IMR-90 (cell line): ENCODE measurements at regions not wholly inside any gene's neighbourhood (a gene's known extent, or its start where the extent isn't known, plus 50 kb on each side); places are given as distances from the start of the nearest gene placed in this dataset.
A peak's percentile ranks its signal among the peaks of the same experiment; 100 is the strongest.

Source experiments
- ATAC-seq: fragments of 200-7000 bp; cut with Tn5 transposase; 2 replicates; pipeline ENCODE4 v1.9.1; 2020; ENCODE audit warnings: low read depth, mild to moderate bottlenecking, moderate library complexity
- BruUV-seq: library from RNA; stranded (reverse); fragments of 400-500 nt; replicated peaks from 2 replicates; lab custom pipeline; 2021; lab: Mats Ljungman, UMichigan
- CTCF ChIA-PET: fragments of 300-600 bp; formaldehyde crosslinking; extraction: SDS; loops from one replicate; lab custom pipeline; 2021; ENCODE audit warnings: antibody characterized with exemption; lab: Yijun Ruan, JAX
- POLR2A ChIA-PET: fragments of 300-600 bp; sonication (Branson Sonifier 250); formaldehyde crosslinking; loops from one replicate; lab custom pipeline; 2022; ENCODE audit warnings: antibody characterized with exemption; ENCODE audit not compliant: unreplicated experiment; lab: Charles Lee
- DNase-seq: peaks from one replicate; pipeline ENCODE4 v3.0.0; 2013
- H2AFZ ChIP-seq: replicated peaks from 2 replicates; pipeline ENCODE3; 2013; ENCODE audit warnings: low read length, mild to moderate bottlenecking; ENCODE audit not compliant: poor library complexity
- H2AK5ac ChIP-seq: 2 replicates; pipeline ENCODE4 v1.6.1; 2013; ENCODE audit warnings: low read depth, low read length, inconsistent platforms
- H2AK9ac ChIP-seq: replicated peaks from 2 replicates; pipeline ENCODE3; 2013; ENCODE audit warnings: mild to moderate bottlenecking, low read depth, low read length, moderate library complexity; ENCODE audit not compliant: poor library complexity
- H2BK120ac ChIP-seq: 2 replicates; pipeline ENCODE4 v1.6.1; 2013; ENCODE audit warnings: low read depth, low read length, inconsistent platforms
- H2BK15ac ChIP-seq: 3 replicates; pipeline ENCODE4 v1.6.1; 2013; ENCODE audit warnings: low read depth, low read length, inconsistent platforms
- H2BK20ac ChIP-seq: 2 replicates; pipeline ENCODE4 v1.6.1; 2013; ENCODE audit warnings: low read depth, mild to moderate bottlenecking, inconsistent platforms, low read length, moderate library complexity
- H2BK5ac ChIP-seq: 2 replicates; pipeline ENCODE4 v1.6.1; 2013; ENCODE audit warnings: mild to moderate bottlenecking, low read depth, low read length, inconsistent platforms; ENCODE audit not compliant: poor library complexity, severe bottlenecking
- H3K14ac ChIP-seq: replicated peaks from 2 replicates; pipeline ENCODE4 v1.6.1; 2013; ENCODE audit warnings: low read depth, low read length, inconsistent platforms
- H3K18ac ChIP-seq: 2 replicates; pipeline ENCODE4 v1.6.1; 2013; ENCODE audit warnings: low read depth, low read length, control low read depth
- H3K23ac ChIP-seq: 2 replicates; pipeline ENCODE4 v1.6.1; 2013; ENCODE audit warnings: low read depth, low read length, inconsistent platforms
- H3K27ac ChIP-seq: 2 replicates; pipeline ENCODE4 v1.5.1; 2013; ENCODE audit warnings: mild to moderate bottlenecking, control low read depth, low read length; ENCODE audit not compliant: insufficient read depth
- H3K27me3 ChIP-seq: 2 replicates; pipeline ENCODE4 v1.6.1; 2013; ENCODE audit warnings: low read length; ENCODE audit not compliant: control insufficient read depth, insufficient read depth
- H3K36me3 ChIP-seq: 2 replicates; pipeline ENCODE4 v1.6.1; 2013; ENCODE audit warnings: low read length, mixed read lengths; ENCODE audit not compliant: control insufficient read depth, insufficient read depth
- H3K4ac ChIP-seq: 2 replicates; pipeline ENCODE4 v1.6.1; 2013; ENCODE audit warnings: low read depth, low read length, inconsistent platforms
- H3K4me1 ChIP-seq: 2 replicates; pipeline ENCODE4 v1.6.1; 2013; ENCODE audit warnings: low read length, mixed read lengths; ENCODE audit not compliant: control insufficient read depth, insufficient read depth
- H3K4me2 ChIP-seq: 2 replicates; pipeline ENCODE4 v1.6.1; 2013; ENCODE audit warnings: low read depth, mild to moderate bottlenecking, control low read depth, low read length, moderate library complexity
- H3K4me3 ChIP-seq: 2 replicates; pipeline ENCODE4 v1.5.1; 2013; ENCODE audit warnings: low read depth, mild to moderate bottlenecking, control low read depth, low read length, moderate library complexity; ENCODE audit not compliant: insufficient read depth
- H3K56ac ChIP-seq: 2 replicates; pipeline ENCODE4 v1.6.1; 2013; ENCODE audit warnings: low read length, inconsistent platforms; ENCODE audit not compliant: insufficient read depth; ENCODE audit errors: extremely low read depth
- H3K79me1 ChIP-seq, 2 experiments: 2 replicates each; pipeline ENCODE4 v1.6.1; 2013; ENCODE audit warnings: low read length in 2 of 2, inconsistent platforms in 1 of 2, low read depth in 1 of 2
- H3K9ac ChIP-seq: 2 replicates; pipeline ENCODE4 v1.6.1; 2013; ENCODE audit warnings: low read depth, low read length, control low read depth
- H3K9me1 ChIP-seq: 2 replicates; pipeline ENCODE4 v1.6.1; 2013; ENCODE audit warnings: low read length, inconsistent platforms; ENCODE audit not compliant: insufficient read depth
- H3K9me3 ChIP-seq: 2 replicates; pipeline ENCODE4 v1.6.1; 2013; ENCODE audit warnings: low read length; ENCODE audit not compliant: control insufficient read depth, insufficient read depth
- H4K20me1 ChIP-seq: 2 replicates; pipeline ENCODE4 v1.6.1; 2013; ENCODE audit warnings: low read length, inconsistent platforms; ENCODE audit not compliant: insufficient read depth
- H4K5ac ChIP-seq: 2 replicates; pipeline ENCODE4 v1.6.1; 2013; ENCODE audit warnings: mild to moderate bottlenecking, low read depth, low read length, control low read depth
- H4K8ac ChIP-seq, 2 experiments: 2 replicates each; pipeline ENCODE4 v1.6.1; 2013; ENCODE audit warnings: low read depth in 2 of 2, low read length in 2 of 2, control low read depth in 1 of 2, inconsistent platforms in 1 of 2
- H4K91ac ChIP-seq: 2 replicates; pipeline ENCODE4 v1.6.1; 2013; ENCODE audit warnings: low read depth, low read length, inconsistent platforms; ENCODE audit not compliant: insufficient read depth
- BHLHE40 ChIP-seq: fragments of 150-350 bp; IDR thresholded peaks from 2 replicates; pipeline ENCODE4 v1.6.1; 2016; ENCODE audit warnings: mild to moderate bottlenecking, low read depth, low read length
- CEBPB ChIP-seq: IDR thresholded peaks from 2 replicates; pipeline ENCODE4 v1.6.1; 2012; ENCODE audit warnings: low read depth, low read length, improper control_type of control experiment
- CHD1 ChIP-seq: IDR thresholded peaks from 2 replicates; pipeline ENCODE4 v1.6.1; 2012; ENCODE audit warnings: low read depth, low read length, improper control_type of control experiment
- MAFK ChIP-seq: IDR thresholded peaks from 2 replicates; pipeline ENCODE4 v1.6.1; 2012; ENCODE audit warnings: low read depth, low read length, improper control_type of control experiment
- NFE2L2 ChIP-seq: fragments of 150-350 bp; IDR thresholded peaks from 2 replicates; pipeline ENCODE4 v1.6.1; 2016; ENCODE audit warnings: low read depth, mild to moderate bottlenecking, low read length
- RAD21 ChIP-seq: IDR thresholded peaks from 2 replicates; pipeline ENCODE4 v1.6.1; 2012; ENCODE audit warnings: low read length, improper control_type of control experiment
- SMC3 ChIP-seq: fragments of 150-350 bp; IDR thresholded peaks from 2 replicates; pipeline ENCODE4 v1.6.1; 2016; ENCODE audit warnings: low read depth, mild to moderate bottlenecking, antibody characterized with exemption, low read length, moderate library complexity
- WGBS, 2 experiments: methylation state at CpG; one replicate each; pipeline versions ENCODE4 v1.1.5 to v1.1.7; 2013; ENCODE audit warnings: missing lambda C conversion rate in 2 of 2; ENCODE audit not compliant: insufficient read length in 1 of 2; ENCODE audit errors: extremely low coverage in 2 of 2; 5-methylcytosine and 5-hydroxymethylcytosine counted together
- dilution Hi-C: fragments of 300-500 bp; cut with HindIII; formaldehyde crosslinking; loops from one replicate; pipeline ENCODE4 v1.14.3; 2018; ENCODE audit warnings: low sequenced_read_pairs; ENCODE audit not compliant: unreplicated experiment
- in situ Hi-C: fragments of 300-500 bp; cut with MboI; formaldehyde crosslinking; loops from 3 replicates; pipeline ENCODE4 v1.14.3; 2019; ENCODE audit warnings: low sequenced_read_pairs, inconsistent platforms, mixed read lengths
- intact Hi-C: fragments of 100-400 bp; cut with micrococcal nuclease; formaldehyde crosslinking; loops from 2 replicates; pipeline ENCODE4 v1.10.0; 2022
- TF ChIP-seq, protein P1 (sequence below): fragments of 150-350 bp; IDR thresholded peaks from 2 replicates; pipeline ENCODE4 v1.6.1; 2016; ENCODE audit warnings: low read depth, mild to moderate bottlenecking, low read length, moderate library complexity, borderline replicate concordance

DNA sequence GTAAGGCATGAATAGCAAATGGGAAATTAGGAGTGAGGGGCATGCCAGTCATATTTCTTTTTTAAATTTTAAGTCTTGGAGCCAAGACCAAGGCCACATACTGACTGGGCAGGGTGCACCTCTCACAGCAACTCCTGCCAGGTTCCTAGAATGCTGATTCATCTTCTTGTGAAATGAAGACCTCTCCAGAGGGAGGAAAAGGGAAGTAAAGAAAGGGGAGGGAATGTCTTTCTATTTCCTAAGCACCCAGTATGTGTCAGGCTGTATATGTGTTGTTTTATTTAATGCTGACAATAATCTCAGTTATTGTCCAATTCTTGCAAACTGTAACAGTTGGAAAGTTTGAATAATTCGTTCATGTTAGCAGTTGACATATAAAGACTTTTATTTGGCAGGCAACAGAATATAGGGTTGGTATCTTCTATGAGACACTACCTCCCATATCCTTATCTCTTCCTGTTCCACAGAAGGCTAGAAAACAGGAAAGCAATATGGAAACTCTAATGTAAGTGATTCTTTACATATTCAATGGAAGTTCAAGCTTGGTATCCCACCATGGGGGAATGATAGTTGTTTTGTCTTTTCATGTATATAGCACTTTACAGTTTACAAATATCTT lies 259.1 kb upstream of the USP24 start:
- no peak overlapping the region for H2AFZ ChIP-seq
- no peaks in the 10 kb centered on the region for H3K79me1 ChIP-seq
- H4K8ac ChIP-seq, result no peak overlapping the region
- no peak overlapping the region for H4K5ac ChIP-seq
- TF ChIP-seq RAD21 (no peak), MAFK (no peak), BHLHE40 (no peak), SMC3 (no peak), CEBPB (0 out of 2 replicates have a peak, but pooled peaks have one; percentile 21), CHD1 (no peak), NFE2L2 (peak; percentile 44; the same call in 1 of the 2 replicates)
- TF ChIP-seq, protein P1, sequence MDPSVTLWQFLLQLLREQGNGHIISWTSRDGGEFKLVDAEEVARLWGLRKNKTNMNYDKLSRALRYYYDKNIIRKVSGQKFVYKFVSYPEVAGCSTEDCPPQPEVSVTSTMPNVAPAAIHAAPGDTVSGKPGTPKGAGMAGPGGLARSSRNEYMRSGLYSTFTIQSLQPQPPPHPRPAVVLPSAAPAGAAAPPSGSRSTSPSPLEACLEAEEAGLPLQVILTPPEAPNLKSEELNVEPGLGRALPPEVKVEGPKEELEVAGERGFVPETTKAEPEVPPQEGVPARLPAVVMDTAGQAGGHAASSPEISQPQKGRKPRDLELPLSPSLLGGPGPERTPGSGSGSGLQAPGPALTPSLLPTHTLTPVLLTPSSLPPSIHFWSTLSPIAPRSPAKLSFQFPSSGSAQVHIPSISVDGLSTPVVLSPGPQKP, result no peak
- POLR2A ChIA-PET, result no interaction called here
- H3K4me1 ChIP-seq, result 0 out of 2 replicates have a peak, but pooled peaks cover 1% of the 10 kb centered on the region
- no peak overlapping the region for H3K4me3 ChIP-seq
- H2AK9ac ChIP-seq, result no peak overlapping the region
- H4K20me1 ChIP-seq, result no peaks in the 10 kb centered on the region
- no TSS peak for BruUV-seq
- ATAC-seq, result peak; percentile 49; the same call in 1 of the 2 replicates
- dilution Hi-C loops, result no loop called here
- CTCF ChIA-PET, result no interaction called here
- H2BK5ac ChIP-seq, result no peak overlapping the region
- no peak overlapping the region for H3K56ac ChIP-seq
- in situ Hi-C loops, result no loop called here
- H4K91ac ChIP-seq, result no peak overlapping the region
- H3K27ac ChIP-seq, result no peak overlapping the region
- H3K4me2 ChIP-seq, result no peak overlapping the region
- no CpG with 5 or more reads among the region's 1 CpG for WGBS, 2 experiments
- intact Hi-C loops, result no loop called here
- H3K4ac ChIP-seq, result no peak overlapping the region
- no peak overlapping the region for H3K14ac ChIP-seq
- no peak overlapping the region for H3K18ac ChIP-seq
- no peaks in the 10 kb centered on the region for H3K9me1 ChIP-seq
- H3K23ac ChIP-seq, result no peak overlapping the region
- DNase-seq, result peak; percentile 54
- no peaks in the 10 kb centered on the region for H3K36me3 ChIP-seq
- no peak overlapping the region for H2BK120ac ChIP-seq
- no peak overlapping the region for H3K9ac ChIP-seq
- H3K9me3 ChIP-seq, result no peaks in the 10 kb centered on the region
- no peak overlapping the region for H2AK5ac ChIP-seq
- no peak overlapping the region for H2BK15ac ChIP-seq
- H2BK20ac ChIP-seq, result no peak overlapping the region
- no peaks in the 10 kb centered on the region for H3K27me3 ChIP-seq
